CD8-positive, alpha-beta memory T cell (primary cell): ENCODE measurements at regions not wholly inside any gene's neighbourhood (a gene's known extent, or its start where the extent isn't known, plus 50 kb on each side); places are given as distances from the start of the nearest gene placed in this dataset.

ENCODE experiments used
- CTCF ChIA-PET: fragments of 350-600 bp; sonication (Branson Sonifier 250); formaldehyde crosslinking; loops from one replicate; lab custom pipeline; 2021; ENCODE audit warnings: antibody characterized with exemption; lab: Charles Lee
- POLR2A ChIA-PET: fragments of 350-600 bp; sonication (Branson Sonifier 250); formaldehyde crosslinking; loops from one replicate; lab custom pipeline; 2021; ENCODE audit warnings: antibody characterized with exemption; lab: Charles Lee
- DNase-seq, 5 donors: peaks; one replicate each; pipeline versions ENCODE4 v3.0.0 to v3.0.0-alpha.2; 2020 to 2022; ENCODE audit warnings: mixed read lengths in 1 of 5
- H3K27ac ChIP-seq: one replicate; pipeline ENCODE4 v1.7.0; 2013; ENCODE audit warnings: low read depth, mild to moderate bottlenecking, low read length, moderate library complexity
- H3K27me3 ChIP-seq: 2 replicates; pipeline ENCODE4 v1.7.0; 2013; ENCODE audit warnings: low read length, mild to moderate bottlenecking; ENCODE audit not compliant: insufficient read depth, poor library complexity, severe bottlenecking
- H3K36me3 ChIP-seq: 2 replicates; pipeline ENCODE4 v1.7.0; 2013; ENCODE audit warnings: mild to moderate bottlenecking, low read length, moderate library complexity; ENCODE audit not compliant: insufficient read depth
- H3K4me1 ChIP-seq: 2 replicates; pipeline ENCODE4 v1.7.0; 2013; ENCODE audit warnings: mild to moderate bottlenecking, low read length, moderate library complexity; ENCODE audit not compliant: insufficient read depth
- H3K4me3 ChIP-seq: 2 replicates; pipeline ENCODE4 v1.7.0; 2013; ENCODE audit warnings: mild to moderate bottlenecking, low read length
- H3K9me3 ChIP-seq: 2 replicates; pipeline ENCODE4 v1.7.0; 2013; ENCODE audit warnings: mild to moderate bottlenecking, low read length
- H3K27ac Mint-ChIP-seq, 8 donors: one replicate each; pipeline ENCODE4 v1.8.0; 2020 to 2021; ENCODE audit warnings: mixed read lengths in 8 of 8, mild to moderate bottlenecking in 6 of 8, inconsistent platforms in 3 of 8, moderate library complexity in 3 of 8
- H3K27me3 Mint-ChIP-seq, 2 donors: one replicate each; pipeline ENCODE4 v1.8.0; 2020 to 2021; ENCODE audit warnings: mixed read lengths in 2 of 2, mild to moderate bottlenecking in 1 of 2, moderate library complexity in 1 of 2
- H3K36me3 Mint-ChIP-seq, 3 donors: one replicate each; pipeline ENCODE4 v1.8.0; 2020 to 2021; ENCODE audit warnings: mixed read lengths in 3 of 3, inconsistent platforms in 1 of 3, mild to moderate bottlenecking in 1 of 3
- H3K4me1 Mint-ChIP-seq, 3 donors: one replicate each; pipeline ENCODE4 v1.8.0; 2020 to 2021; ENCODE audit warnings: mixed read lengths in 3 of 3, inconsistent platforms in 1 of 3, mild to moderate bottlenecking in 1 of 3
- H3K4me3 Mint-ChIP-seq, 7 donors: one replicate each; pipeline ENCODE4 v1.8.0; 2020 to 2021; ENCODE audit warnings: mixed read lengths in 7 of 7, mild to moderate bottlenecking in 6 of 7, moderate library complexity in 4 of 7, inconsistent platforms in 2 of 7
- H3K9me3 Mint-ChIP-seq, 5 donors: one replicate each; pipeline ENCODE4 v1.8.0; 2020 to 2022; ENCODE audit warnings: mixed read lengths in 5 of 5, mild to moderate bottlenecking in 3 of 5, moderate library complexity in 2 of 5, inconsistent platforms in 1 of 5

DNA sequence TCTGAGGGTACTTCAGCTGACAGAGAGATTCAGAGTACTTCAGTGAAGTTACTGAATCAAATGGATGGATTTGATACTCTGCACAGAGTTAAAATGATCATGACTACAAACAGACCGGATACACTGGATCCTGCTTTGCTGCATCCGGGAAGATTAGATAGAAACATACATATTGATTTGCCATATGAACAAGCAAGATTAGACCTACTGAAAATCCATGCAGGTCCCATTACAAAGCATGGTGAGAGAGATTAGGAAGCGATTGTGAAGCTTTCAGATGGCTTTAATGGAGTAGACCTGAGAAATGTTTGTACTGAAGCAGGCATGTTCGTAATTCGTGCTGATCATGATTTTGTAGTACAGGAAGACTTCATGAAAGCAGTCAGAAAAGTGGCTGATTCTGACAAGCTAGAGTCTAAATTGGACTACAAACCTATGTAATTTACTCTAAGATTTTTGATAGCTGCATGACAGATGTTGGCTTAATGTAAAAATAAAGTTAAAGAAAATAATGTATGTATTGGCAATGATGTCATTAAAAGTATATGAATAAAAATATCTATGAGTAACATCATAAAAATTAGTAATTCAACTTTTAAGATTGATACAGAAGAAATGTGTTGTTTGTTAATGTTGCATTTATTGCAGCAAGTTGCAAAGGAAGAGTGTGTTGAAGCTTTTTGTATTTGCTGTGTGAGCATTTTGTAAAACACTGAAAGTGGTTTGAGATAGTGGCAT is 136.1 kb upstream of the RAP1B start:
- Histone ChIP-seq H3K4me3 (no peak overlapping the region), H3K27ac (no peak overlapping the region), H3K4me1 (no peaks in the 10 kb centered on the region), H3K9me3 (no peaks in the 10 kb centered on the region), H3K36me3 (no peaks in the 10 kb centered on the region), H3K27me3 (no peaks in the 10 kb centered on the region)
- CTCF ChIA-PET, result interaction anchor here (1.6 kb wide), 1 partner anchor 10 kb away, joined by 4 read pairs; no protein-coding TSS in a partner anchor
- Mint-ChIP-seq H3K9me3 (no peaks in the 10 kb centered on the region), H3K27ac (no peak overlapping the region), H3K27me3 (no peaks in the 10 kb centered on the region), H3K4me3 (no peak overlapping the region), H3K36me3 (peaks cover 0 to 22% (median 0%) of the 10 kb centered on the region in 3 donors), H3K4me1 (peaks cover 0 to 4% (median 3%) of the 10 kb centered on the region in 3 donors)
- POLR2A ChIA-PET, result interaction anchor here (0.6 kb wide), 1 partner anchor 121 kb away, joined by 3 read pairs; no protein-coding TSS in a partner anchor
- DNase-seq, result no peak

DNA sequence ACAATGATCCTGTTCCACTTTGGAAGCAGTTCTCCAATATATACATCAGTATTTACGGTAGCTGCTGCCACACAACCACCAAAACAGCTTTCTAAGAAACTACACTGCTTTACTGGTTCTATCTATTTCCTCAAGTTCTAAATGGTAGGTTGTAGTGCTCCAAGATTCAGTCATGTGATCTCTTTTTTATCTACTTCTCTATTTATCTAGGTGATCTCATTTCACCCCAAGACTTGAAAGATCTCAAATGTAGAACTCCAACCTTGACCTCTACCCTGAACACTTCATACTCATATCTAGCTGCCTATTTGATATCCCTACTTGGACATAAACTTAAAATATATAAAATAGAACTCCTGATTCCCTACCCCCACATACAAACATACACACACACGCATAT is 133.9 kb upstream of the RAP1B start:
- Mint-ChIP-seq H3K4me1 (peaks cover 14 to 15% (median 15%) of the 10 kb centered on the region in 3 donors), H3K4me3 (no peak overlapping the region), H3K27ac (peak overlapping the region in 1 of 8 donors; percentile 47), H3K9me3 (peaks cover 0 to 4% (median 0%) of the 10 kb centered on the region in 5 donors), H3K27me3 (no peaks in the 10 kb centered on the region), H3K36me3 (peaks cover 0 to 27% (median 0%) of the 10 kb centered on the region in 3 donors)
- ChIA-PET CTCF (no interaction called here), POLR2A (no interaction called here)
- Histone ChIP-seq H3K27ac (no peak overlapping the region), H3K4me1 (peaks cover 10% of the 10 kb centered on the region), H3K27me3 (no peaks in the 10 kb centered on the region), H3K9me3 (no peaks in the 10 kb centered on the region), H3K4me3 (no peak overlapping the region), H3K36me3 (no peaks in the 10 kb centered on the region)
- no peak for DNase-seq

DNA sequence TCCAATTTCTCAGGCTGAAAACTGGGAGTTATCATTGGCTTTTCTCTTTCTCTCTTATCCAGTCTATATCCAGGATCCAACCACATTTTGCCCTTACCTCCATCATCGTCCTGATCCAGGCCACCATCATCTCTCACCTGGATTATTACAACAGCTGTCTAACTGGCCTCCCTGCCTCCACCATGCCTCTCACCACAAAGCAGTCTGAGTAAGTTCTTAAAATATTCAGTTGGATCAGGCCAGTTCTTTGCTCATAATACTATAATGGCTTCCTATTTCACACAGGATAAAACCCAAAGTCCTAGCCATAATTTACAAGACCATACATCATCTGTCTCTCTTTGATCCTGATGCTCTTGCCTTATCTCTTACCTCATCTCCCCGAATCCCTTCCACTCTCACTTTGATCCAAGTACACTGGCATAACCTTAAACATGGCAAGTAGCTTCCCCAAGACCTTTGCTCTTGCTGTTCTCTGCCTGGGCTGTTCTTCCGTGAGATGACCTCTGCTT is 133.4 kb upstream of the RAP1B start:
- Histone ChIP-seq H3K4me3 (no peak overlapping the region), H3K4me1 (peaks cover 15% of the 10 kb centered on the region), H3K9me3 (no peaks in the 10 kb centered on the region), H3K27ac (no peak overlapping the region), H3K36me3 (no peaks in the 10 kb centered on the region), H3K27me3 (no peaks in the 10 kb centered on the region)
- ChIA-PET POLR2A (no interaction called here), CTCF (no interaction called here)
- Mint-ChIP-seq H3K9me3 (peaks cover 0 to 4% (median 0%) of the 10 kb centered on the region in 5 donors), H3K27ac (no peak overlapping the region), H3K4me1 (peaks cover 19 to 20% (median 20%) of the 10 kb centered on the region in 3 donors), H3K4me3 (no peak overlapping the region), H3K27me3 (no peaks in the 10 kb centered on the region), H3K36me3 (peaks cover 0 to 27% (median 0%) of the 10 kb centered on the region in 3 donors)
- no peak for DNase-seq

DNA sequence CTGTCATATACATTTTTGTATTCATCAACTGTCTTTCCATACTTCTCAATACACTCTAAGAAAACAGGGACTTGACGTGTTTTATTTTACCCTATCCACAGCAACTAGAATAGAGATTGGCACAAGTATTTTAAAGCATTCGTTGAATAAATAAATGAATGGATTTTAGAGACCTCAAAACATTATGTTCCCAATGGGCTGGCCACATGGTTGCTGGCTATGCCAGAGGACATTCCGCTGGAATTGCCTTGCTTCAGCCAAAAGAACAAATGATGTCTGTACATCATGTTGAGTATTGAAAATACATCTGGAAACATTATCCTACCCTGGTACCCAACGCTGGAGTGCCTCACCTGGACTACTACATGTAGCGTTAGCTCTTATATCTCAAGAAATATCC is 132.8 kb upstream of the RAP1B start:
- DNase-seq, result no peak
- no peaks in the 10 kb centered on the region for H3K36me3 ChIP-seq
- H3K36me3 Mint-ChIP-seq, result peaks cover 0 to 27% (median 0%) of the 10 kb centered on the region in 3 donors
- no peak overlapping the region for H3K27ac ChIP-seq
- peaks cover 25 to 26% (median 26%) of the 10 kb centered on the region in 3 donors for H3K4me1 Mint-ChIP-seq
- H3K9me3 Mint-ChIP-seq, result peaks cover 0 to 4% (median 0%) of the 10 kb centered on the region in 5 donors
- no peak overlapping the region for H3K4me3 ChIP-seq
- POLR2A ChIA-PET, result no interaction called here
- peaks cover 21% of the 10 kb centered on the region for H3K4me1 ChIP-seq
- CTCF ChIA-PET, result interaction anchor here (1.0 kb wide), 1 partner anchor 11 kb away, joined by 3 read pairs; no protein-coding TSS in a partner anchor
- no peaks in the 10 kb centered on the region for H3K27me3 Mint-ChIP-seq
- H3K4me3 Mint-ChIP-seq, result no peak overlapping the region
- no peaks in the 10 kb centered on the region for H3K27me3 ChIP-seq
- H3K27ac Mint-ChIP-seq, result no peak overlapping the region
- no peaks in the 10 kb centered on the region for H3K9me3 ChIP-seq

DNA sequence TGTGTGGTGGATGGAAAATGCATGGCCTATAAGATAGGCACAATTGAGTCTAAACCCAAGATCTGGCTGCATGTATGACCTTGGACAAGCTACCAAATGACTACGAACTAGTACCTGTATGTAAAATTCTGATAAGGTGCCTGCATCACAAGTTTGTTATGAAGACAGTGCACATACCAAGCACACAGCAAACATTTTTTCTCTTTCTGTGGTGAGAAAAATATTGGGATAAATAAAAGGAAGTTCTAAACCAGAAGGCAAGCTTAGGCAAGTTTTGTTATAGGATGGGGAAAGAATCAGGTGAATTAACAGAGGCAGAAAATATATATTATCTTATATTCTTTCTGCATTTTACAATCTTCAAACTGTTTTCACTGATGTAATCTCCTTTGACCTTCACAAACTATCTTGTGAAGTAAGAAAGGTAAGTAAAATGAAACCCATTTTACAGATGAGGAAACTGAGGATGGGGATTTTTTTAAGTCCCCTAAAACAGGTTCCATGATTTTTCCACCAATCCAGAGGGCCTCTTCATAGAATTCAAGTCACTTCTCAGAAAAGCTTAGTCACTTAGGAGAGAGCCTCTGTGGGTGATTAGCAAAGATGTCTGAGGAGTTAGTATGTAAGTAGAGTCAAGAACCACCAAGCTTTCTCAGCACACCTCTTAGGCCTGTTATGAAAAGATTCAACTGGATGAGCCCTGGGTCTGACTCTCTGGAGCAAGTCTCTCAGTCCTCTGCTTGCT is 132.0 kb upstream of the RAP1B start:
- POLR2A ChIA-PET, result no interaction called here
- CTCF ChIA-PET, result interaction anchor here (1.0 kb wide), 1 partner anchor 12 kb away, joined by 3 read pairs; no protein-coding TSS in a partner anchor

DNA sequence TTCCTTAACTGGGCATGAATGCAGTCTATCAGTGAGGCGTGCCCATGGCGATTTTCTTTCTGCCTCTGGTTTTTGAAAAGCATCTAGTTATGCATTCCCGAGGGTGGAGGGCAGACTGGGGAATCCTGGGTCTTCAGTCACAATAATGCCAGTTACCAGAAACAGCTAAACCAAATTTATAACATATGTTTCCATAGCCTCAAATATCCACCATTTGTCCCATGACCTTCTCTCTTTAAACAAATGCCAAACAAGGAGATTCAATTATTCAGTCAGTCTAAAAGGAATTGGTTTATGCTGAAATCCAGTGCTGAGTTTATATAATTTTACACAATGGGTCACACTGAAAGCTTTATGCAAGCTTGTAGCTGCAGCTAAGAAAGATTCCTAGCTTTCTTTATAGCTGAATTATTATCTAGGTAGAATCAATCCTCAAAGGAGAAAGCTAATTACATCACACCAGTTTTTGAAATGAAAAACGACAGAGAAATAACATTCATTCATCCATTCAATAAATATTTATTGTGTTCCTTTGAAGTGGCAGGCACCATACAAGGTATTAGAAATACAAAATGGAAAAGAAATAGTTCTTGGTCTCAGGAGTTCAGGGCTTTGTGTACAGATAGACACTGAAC is 131.3 kb upstream of the RAP1B start:
- peaks cover 28% of the 10 kb centered on the region for H3K4me1 ChIP-seq
- no peaks in the 10 kb centered on the region for H3K36me3 ChIP-seq
- Mint-ChIP-seq H3K4me3 (no peak overlapping the region), H3K27me3 (no peaks in the 10 kb centered on the region), H3K9me3 (peaks cover 0 to 4% (median 0%) of the 10 kb centered on the region in 5 donors), H3K36me3 (peaks cover 0 to 20% (median 0%) of the 10 kb centered on the region in 3 donors), H3K27ac (no peak overlapping the region), H3K4me1 (peaks cover 37% of the 10 kb centered on the region in 3 donors)
- no peaks in the 10 kb centered on the region for H3K9me3 ChIP-seq
- H3K4me3 ChIP-seq, result no peak overlapping the region
- no peak for DNase-seq
- no peaks in the 10 kb centered on the region for H3K27me3 ChIP-seq
- ChIA-PET POLR2A (no interaction called here), CTCF (no interaction called here)
- H3K27ac ChIP-seq, result no peak overlapping the region

More for the DNA sequence above, 132.0 kb upstream of the RAP1B start:
- no peak overlapping the region for H3K4me3 Mint-ChIP-seq
- peaks cover 0 to 4% (median 0%) of the 10 kb centered on the region in 5 donors for H3K9me3 Mint-ChIP-seq
- peaks cover 32 to 34% (median 32%) of the 10 kb centered on the region in 3 donors for H3K4me1 Mint-ChIP-seq
- peaks cover 0 to 22% (median 0%) of the 10 kb centered on the region in 3 donors for H3K36me3 Mint-ChIP-seq
- Histone ChIP-seq H3K4me3 (no peak overlapping the region), H3K27ac (no peak overlapping the region), H3K36me3 (no peaks in the 10 kb centered on the region), H3K9me3 (no peaks in the 10 kb centered on the region), H3K27me3 (no peaks in the 10 kb centered on the region), H3K4me1 (peaks cover 28% of the 10 kb centered on the region)
- no peak overlapping the region for H3K27ac Mint-ChIP-seq
- no peak for DNase-seq
- no peaks in the 10 kb centered on the region for H3K27me3 Mint-ChIP-seq

DNA sequence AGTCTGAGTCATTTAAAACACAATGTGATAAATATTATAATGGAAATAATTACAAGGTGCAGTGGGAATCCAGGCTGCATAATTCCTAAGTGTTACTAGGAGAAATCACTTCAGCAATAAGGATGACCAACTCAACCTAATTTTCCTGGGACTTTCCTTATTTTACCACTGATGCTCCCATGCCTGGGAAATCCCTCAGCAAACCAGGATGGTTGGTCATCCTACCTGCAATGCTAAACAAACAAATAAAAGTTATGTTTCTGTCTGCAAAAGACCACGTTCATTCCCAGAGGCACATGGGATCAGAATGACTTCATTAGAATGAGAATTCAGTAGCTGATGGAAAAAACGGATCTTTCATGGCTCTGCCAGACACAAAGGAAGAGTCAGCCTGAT is 130.8 kb upstream of the RAP1B start:
- H3K36me3 Mint-ChIP-seq, result peaks cover 0 to 20% (median 0%) of the 10 kb centered on the region in 3 donors
- no peak overlapping the region for H3K4me3 Mint-ChIP-seq
- ChIA-PET CTCF (interaction anchor here (1.1 kb wide), 1 partner anchor 51 kb away, joined by 3 read pairs; no protein-coding TSS in a partner anchor), POLR2A (no interaction called here)
- no peak overlapping the region for H3K27ac ChIP-seq
- no peaks in the 10 kb centered on the region for H3K27me3 ChIP-seq
- no peak for DNase-seq
- H3K27ac Mint-ChIP-seq, result no peak overlapping the region
- H3K4me3 ChIP-seq, result no peak overlapping the region
- H3K4me1 ChIP-seq, result peaks cover 28% of the 10 kb centered on the region
- peaks cover 0 to 4% (median 0%) of the 10 kb centered on the region in 5 donors for H3K9me3 Mint-ChIP-seq
- no peaks in the 10 kb centered on the region for H3K36me3 ChIP-seq
- H3K9me3 ChIP-seq, result no peaks in the 10 kb centered on the region
- H3K4me1 Mint-ChIP-seq, result peaks cover 37 to 38% (median 37%) of the 10 kb centered on the region in 3 donors
- no peaks in the 10 kb centered on the region for H3K27me3 Mint-ChIP-seq
